NCI-H187 treated with DMSO at 0.1 percent for 48 hours (cell line): ENCODE measurements at regions not wholly inside any gene's neighbourhood (a gene's known extent, or its start where the extent isn't known, plus 50 kb on each side); places are given as distances from the start of the nearest gene placed in this dataset.
"Not testable (repeated sequence)": the region's sequence is repeated elsewhere in the genome, so short reads cannot be mapped to it uniquely, and the experiment has no call there.

Experiments
- DNase-seq: peaks from one replicate; lab custom pipeline; 2025; lab: John Stamatoyannopoulos, UW

DNA sequence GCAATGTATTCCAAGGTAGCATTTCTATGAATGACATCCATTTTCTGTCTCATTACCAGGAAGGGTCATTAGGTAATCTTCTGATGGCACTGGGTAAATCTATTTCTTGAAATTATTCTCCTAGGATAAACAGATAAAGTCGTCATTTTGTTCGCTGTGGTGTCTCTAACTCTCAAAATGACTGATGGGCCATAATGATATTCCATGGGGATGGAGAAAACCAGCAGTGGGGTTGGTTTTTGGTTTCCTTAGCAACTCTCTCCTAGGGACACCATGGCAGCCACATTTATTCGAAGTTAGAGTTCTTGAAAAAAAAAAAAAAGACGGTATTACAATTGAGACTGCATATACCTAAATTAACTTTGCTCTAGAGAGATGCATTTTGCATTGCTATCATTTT lies 231.3 kb upstream of the SLCO3A1 start:
- DNase-seq, result no peak

DNA sequence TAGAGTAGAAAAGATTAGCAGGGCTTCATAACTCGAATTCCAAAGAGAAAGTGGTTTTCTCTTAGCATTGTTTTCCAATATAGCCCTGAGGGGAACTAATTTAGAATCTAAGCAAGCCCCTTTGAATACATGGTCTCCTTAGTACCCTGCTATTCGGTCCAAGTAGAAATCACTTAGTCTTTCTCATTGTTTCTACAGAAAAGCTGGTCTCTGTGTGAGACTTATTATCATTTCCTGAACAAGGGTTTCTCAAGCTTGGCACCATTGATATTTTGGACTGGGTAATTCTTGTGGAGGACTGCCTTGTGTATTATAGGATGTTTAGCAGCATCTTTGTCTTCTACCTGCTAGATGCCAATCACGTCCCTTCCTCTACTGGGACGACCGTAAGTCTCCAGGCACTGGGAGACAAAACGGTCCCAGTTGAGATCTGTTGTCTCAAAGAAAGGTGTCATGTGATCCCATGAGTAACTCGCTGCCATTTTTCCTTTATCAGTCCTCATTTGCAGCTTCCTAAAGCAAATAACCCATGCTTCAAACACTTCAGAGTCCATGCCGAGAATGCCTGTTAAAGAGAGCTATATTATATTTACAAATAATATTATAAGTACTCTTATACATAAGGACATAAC lies 230.7 kb upstream of the SLCO3A1 start:
- no peak for DNase-seq

DNA sequence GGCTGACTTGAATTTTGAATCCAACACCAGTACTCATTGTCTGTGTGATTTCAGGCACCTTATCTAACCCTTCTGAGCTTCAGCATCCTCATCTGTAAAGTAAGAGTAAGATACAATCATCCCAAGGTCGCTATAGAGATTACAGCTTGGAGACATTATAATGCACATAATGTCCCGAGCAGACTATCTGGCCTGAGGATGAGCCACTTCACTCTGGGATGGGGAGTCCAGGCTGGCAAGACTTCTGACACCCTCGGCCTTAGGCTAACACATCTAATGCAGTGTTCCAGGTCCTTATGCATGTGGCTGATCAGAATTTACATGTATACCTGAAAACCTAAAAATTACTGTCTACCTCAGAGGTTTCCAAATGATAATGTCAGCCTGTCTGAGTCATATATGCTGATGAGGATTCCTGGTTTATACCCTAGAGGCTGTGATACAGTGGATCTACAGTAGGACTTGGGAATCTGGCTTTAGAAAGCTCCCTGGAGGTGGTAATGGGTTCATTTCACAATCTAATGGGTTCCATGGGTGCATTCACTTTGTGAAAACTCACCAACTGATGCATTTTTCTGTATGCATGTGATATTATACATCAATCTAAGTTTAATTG lies 229.0 kb upstream of the SLCO3A1 start:
- DNase-seq, result no peak

DNA sequence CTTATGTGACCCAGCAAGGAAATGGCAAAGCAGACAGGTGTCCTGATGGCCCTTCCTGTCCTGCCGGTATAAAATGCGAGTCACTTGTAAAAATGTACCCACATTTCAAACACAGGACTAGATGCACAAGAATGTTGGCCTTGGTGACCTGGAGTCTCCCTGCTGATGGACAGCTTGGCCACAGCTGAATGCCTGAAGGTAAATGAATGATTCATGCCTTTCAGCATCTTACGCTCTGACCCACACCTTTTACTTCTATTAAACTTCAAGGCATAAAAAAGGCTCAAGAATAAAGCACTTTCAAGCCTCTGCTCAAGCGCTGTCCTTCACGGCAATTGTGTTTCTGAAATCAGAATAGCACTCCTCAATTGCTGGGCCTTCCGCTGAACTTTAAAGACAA lies 228.0 kb upstream of the SLCO3A1 start:
- no peak for DNase-seq

DNA sequence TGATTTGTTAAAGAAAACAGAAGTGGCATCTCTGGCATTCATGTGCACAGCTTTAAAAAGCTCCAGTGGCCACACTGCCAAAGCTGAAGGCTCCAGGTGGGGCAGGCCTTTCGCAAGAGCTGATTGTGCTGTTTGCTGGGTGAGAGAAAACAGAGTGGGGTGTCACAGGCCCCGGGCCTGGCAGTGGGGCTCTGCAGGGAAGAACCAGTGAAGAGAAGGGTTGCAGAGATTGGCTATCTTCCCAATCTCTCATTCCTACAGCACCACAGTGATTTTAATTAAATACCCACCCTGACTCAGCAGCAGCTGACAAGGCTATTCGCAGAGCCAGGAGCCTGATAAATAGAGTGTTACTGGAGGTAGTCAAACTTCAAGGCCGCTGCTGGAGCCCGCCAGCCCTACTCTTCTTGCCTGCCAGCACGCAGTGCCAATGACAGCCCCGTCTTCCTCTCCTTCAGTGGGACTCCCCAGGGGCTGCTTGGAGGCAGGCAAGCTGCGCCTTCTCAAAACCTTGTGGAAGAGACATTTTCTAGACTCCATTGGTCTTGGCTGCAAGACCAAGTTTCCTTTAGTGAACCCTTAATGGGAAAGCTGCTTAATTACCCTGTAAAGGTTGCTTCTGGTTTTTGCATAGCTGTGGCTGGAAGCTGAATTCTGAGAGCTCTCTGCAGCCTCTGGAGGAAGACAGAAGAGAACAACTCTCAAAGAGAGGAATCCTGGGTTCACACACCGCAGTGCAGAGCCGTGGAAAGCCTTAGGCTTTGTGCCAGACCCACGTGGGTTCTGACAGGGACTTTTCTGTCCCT lies 225.8 kb upstream of the SLCO3A1 start:
- DNase-seq, result no peak

DNA sequence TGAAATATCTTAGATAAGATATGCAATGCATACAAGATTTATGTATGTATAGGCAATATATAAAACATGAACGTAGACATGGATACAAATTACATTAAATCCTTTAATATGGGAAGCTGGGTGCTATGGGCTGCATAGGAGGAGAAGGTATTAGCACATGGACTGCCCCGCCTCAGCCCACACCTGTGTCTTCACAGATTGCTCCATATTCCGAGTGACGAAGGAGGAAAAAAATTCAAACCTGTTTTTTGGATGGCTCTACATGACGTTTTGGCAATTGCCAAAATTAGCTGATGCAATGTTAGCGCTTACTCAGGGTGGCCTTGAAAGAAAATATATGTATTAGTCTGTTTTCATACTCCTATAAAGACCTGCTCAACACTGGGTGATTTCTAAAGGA lies 223.4 kb upstream of the SLCO3A1 start:
- DNase-seq, result no peak

DNA sequence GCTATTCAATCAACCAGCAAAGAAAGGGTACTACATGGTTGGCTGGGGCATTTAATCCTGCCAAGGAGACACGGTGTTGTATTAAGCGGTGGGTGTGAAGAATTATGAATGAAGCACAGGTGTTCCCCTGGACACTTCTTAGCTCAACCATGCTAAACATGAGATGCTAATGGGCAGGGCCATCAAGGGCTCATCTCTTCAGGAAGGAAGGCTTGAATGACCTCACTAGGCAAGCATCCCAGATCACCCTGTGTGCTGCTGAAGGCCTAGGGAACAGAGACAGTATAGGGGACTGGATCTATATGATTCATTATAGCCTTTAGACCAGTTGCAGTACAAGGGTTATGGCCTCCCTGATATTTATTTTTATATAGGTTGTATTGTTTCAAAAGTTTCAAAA lies 221.3 kb upstream of the SLCO3A1 start:
- DNase-seq, result no peak

DNA sequence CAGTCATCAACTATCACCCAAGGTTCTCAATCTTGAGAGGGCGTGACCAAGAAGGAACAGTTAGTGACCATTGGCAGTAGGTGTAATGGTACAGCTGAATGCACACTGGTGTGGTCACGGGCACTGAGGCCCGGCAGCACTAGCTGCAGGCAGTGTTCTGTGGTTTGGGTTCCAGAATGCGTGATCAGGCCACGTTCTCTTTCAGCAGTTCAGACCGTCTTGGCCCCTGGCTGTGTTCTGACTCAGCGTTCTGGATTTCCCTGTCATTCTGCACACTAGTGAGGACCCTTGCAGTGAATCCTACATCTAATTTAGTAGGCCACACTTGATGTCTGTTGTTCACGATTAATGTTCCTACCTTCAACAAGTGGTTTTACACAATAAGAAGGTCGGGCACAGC lies 220.5 kb upstream of the SLCO3A1 start:
- no peak for DNase-seq

DNA sequence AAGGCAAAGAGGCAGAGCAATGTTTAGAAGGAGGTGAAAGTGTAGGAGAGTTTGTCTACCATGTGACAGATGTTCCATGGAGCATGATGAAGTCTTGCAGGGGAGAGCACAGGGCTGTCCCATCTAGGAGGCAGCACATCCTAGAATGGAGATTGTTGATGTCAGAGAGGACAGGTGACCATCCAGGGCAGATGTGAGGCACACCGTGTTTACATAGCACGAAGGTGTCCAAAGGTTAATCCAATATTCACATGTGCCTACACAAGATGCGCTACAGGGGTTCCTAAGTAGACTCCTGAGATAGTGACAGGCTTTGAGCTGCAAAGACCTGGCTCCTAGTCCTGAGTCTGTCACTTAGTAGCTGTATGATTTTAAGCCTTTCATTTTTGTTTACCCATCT lies 219.3 kb upstream of the SLCO3A1 start:
- DNase-seq, result no peak

DNA sequence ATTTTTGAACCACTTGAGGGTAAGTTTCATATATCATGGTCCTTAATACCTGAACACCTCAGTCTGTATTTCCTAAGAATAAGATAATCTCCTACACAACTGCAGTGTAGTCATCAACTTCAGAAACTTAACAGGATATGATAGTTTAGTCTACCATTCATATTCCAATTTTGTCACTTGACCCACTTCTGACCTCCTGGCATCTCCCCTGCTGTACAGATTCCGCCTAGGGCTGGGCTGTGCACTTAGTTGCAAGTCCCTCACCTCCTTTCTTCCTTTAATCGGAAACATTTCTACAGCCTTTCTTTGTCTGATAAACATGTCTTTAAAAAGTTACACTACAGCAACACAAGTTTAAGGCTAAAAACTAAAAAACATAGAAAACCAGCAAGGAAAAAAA lies 218.4 kb upstream of the SLCO3A1 start:
- no peak for DNase-seq

DNA sequence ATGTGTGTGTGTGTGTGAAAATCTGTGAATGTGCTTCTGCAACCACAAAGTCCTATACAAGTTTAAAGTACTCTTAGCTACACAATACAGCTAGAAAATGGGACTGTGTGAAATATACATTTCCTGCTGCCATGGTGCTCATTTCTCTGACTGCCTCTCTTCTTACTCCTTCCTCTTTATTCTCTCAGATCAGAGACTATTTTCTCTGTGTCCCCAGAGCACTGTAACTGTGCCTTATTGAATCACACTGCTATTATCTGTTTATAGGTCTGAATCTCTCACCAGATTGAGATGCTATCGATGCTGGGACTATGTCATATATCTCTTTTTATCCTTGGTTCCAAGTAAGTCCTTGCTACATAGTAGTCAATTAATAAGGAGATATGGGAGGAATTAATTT lies 217.9 kb upstream of the SLCO3A1 start:
- no peak for DNase-seq

DNA sequence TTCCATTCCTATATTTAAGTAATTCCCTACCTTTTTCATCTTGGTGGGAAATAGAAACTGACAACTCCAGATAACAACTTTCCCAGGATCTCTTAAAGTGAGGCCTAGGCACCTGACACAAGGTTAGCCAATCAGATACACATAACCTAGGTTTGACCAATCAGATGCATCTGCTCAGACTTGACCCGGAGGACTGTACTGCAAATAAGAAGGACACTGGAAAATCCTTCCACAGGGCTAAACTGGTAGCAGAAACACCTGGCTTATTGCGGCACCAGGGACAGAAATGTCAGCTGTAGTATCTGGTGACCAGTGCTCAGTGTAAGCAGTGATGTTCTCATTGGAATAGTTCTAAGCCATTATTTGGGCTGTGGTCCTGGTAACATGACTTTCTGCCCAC lies 204.5 kb upstream of the SLCO3A1 start:
- DNase-seq, result no peak

DNA sequence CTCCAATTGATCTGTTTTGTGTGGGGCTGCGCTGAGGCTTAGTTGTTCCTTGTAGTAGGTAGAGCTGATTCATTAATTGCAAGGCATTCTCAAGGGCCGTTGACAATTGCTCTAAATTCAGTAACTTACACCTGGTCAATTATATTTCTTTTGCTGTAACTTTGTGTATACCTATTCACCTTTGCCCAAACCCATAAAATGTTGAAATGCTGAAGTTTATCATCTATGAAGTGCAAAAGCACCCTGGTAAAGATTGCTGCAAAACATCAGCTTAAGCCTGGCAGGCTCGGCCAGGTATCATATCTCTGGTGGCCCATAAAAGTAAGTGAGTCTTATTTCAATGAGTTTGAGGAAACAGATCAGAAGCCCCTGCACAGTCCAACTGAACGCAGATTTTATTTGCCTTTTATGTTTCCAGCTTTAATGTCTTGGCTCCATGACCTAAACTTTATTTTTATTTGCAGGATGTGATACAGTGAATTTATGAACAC lies 203.6 kb upstream of the SLCO3A1 start:
- no peak for DNase-seq

DNA sequence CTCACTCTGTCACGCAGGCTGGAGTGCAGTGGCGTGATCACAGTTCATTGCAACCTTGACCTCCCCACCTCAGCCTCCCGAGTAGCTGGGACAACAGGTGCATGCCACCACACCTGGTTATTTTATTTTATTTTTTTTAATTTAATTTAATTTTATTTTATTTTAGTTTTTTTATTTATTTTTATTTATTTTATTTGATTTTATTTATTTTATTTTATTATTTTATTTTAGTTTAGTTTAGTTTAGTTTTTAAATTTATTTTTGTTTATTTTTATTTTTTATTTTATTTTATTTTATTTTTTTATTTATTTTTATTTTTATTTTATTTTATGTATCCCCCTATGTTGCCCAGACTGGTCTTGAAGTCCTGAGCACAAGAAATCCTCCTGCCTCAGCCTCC lies 202.3 kb upstream of the SLCO3A1 start:
- DNase-seq, result no peak

DNA sequence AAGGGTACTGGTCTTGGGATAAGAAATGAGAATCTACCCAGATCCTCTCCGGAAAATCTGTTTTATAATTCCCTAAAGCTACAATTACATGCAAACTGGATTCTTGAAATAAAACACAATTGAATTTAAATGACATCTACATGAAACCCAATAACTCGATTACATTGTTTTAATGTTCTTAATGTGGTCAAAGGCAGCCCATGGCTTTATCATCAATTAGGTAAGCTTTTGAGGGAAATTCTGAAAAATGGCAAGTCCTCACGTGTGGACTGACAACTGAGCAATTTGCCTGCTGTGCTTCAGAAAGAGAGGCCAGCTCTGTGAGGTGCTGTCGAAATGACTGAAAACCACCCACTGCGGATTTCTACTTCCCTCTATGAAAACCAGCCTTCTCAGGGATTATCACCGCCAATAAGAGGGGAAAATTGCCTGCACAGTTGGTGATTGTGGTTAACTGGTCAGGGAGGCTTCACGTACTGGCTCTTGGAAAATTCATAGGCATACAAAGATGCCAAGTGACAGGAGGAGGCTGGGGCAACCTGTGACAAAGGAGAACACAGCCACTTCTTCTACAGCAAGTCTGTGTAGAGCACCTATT lies 200.8 kb upstream of the SLCO3A1 start:
- no peak for DNase-seq

DNA sequence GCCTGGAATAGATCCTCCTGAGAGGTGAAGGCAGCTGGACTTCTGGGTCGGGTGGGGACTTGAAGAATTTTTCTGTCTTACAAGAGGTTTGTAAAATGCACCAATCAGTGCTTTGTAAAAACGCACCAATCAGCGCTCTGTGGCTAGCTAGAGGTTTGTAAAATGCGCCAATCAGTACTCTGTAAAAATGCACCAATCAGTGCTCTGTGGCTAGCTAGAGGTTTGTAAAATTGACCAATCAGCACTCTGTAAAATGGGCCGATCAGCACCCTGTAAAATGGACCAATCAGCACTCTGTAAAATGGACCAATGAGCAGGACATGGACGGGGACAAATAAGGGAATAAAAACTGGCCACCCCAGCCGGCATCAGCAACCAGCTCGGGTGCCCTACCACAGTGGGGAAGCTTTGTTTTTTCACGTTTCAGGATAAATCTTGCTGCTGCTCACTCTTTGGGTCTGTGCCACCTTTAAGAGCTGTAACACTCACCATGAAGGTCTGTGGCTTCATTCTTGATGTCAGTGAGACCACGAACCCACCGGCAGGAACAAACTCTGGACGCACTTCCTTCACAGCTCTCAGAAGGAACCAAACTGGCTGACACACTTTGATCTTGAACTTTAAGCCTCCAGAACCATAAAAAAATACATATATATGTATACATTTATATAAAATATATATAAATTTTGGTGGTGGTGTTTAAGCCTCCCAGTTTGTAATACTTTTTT lies 197.8 kb upstream of the SLCO3A1 start:
- not testable (repeated sequence) for DNase-seq

DNA sequence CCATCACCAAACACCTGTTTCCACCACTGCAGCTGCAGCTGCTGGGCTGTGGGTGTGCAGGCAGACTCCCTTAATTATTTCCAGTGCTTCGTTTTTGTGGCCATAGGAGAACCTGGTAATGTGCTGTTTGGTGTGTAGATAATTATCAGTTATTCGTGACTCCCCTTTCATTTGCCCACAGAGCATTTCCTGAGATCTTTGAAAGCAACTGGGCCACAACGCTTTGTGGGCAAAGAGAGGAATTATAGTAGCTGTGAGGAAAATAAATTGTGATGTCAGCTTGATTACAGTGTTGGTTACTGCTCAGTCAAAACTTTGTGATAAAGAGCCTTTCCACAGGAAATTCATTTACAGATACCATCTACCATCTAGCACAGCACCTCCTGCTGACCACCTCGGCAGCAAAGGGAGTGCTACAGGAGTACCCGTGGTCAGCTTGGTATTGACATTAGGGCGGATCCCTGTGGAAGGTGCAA lies 193.3 kb upstream of the SLCO3A1 start:
- DNase-seq, result no peak

DNA sequence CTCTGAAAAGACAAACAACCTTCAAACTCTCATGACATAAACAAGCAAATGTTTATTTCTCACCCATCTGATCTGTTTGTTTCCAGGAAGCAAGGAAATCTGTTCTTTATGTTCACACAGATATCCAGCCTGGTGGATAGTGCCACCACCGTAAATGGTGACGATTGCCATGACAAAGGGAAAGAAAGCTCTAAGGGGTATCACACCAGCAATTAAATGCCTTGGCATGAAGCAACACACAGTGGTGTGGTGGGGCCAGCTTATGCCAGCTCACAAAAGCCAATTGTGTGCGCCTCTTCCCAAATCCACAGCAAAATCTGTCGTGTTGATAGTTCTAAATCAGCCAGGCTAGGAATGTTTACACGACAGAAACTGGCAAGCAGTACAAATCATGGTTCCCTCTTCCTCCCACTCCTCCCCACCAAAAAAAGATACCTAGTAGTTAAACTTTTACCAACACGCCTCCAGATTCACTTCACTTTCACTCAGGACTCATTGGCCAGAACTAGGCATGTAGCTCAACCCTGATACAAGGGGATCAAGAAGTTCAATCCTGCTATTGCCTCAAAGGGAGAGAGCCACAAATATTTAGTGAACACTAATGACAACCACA lies 189.2 kb upstream of the SLCO3A1 start:
- no peak for DNase-seq

DNA sequence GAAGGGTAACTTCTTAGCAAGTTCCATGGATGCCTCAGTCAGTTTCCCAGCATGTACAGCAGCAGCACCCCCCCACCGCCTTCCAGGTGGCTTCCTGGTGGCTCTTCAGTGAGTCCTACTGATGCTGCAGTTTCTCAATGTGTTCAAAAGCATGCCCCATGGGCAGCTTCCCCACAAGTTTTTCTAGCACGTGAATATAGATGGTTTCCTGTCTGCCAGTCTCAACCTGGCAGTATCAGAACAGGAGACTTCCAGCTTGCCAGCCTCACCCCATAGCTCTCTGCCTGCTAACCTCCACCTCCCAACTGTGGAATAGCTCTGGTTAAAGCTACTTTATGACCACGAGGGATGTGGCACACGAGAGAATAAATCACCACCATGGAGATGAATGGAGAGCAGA lies 188.3 kb upstream of the SLCO3A1 start:
- DNase-seq, result no peak

DNA sequence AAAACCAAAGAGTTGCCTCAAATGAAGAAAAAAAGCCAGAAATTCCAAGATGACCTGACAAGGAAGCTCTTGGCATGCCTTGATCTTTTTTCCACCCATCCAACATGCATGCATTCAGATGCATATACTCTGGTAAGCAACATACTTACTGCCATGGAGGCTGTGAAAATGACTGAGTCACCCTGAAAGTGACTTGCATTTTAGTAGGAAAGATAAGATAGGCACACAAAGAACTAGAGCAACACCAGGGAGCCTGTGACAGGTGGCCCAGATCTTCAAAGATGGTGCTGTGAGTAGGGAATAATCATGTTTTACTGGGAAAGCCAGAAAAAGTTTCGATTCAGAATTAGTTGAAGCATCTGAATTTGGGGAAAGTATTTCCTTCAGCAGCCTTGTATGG lies 185.1 kb upstream of the SLCO3A1 start:
- no peak for DNase-seq

DNA sequence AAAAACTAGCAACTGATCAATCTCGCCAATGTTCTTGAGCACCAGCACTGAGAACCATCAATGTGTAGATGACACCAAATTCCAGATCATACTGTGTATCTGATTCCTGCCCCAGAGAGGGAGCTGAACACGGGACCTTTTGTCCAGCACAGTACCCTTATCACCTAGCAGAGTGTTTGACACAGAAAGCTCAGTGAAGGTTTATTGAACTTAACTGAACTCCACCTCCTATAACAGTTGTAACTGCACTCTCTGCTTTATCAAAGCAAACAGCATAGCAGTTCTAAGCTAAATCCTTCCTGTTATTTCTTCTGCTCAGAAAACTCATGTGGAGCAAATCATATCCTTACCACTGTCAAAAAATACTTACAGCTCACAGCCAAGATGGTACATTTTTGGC lies 183.4 kb upstream of the SLCO3A1 start:
- no peak for DNase-seq

DNA sequence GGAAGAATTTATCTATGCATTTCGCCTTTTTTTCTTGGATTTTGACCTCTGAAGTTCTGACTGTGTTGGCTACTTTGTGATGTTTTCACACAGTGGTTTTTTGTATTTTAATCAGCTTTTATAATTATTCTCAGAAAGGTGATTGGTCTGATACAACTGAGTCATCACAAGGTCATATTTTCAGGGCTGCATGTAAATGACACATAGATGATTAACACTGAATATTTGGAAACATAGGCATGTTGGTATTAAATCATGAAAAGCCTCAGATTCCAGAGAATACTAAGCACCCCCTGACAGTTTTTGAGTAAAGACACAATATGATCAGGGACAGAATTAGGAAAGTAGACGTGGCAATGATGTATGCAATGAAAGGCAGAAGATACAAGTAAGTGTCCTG lies 175.5 kb upstream of the SLCO3A1 start:
- no peak for DNase-seq
